22Rv1 (cell line): ENCODE measurements at regions not wholly inside any gene's neighbourhood (a gene's known extent, or its start where the extent isn't known, plus 50 kb on each side); places are given as distances from the start of the nearest gene placed in this dataset.

ENCODE experiments used
- ZFX ChIP-seq: fragments of 450-650 bp; IDR thresholded peaks from 2 replicates; pipeline ENCODE4 v1.6.1; 2017; ENCODE audit warnings: antibody characterized with exemption, borderline replicate concordance
- TF ChIP-seq, protein P1 (sequence below): fragments of 450-650 bp; IDR thresholded peaks from 2 replicates; pipeline ENCODE4 v1.5.1; 2017; ENCODE audit warnings: mild to moderate bottlenecking

DNA sequence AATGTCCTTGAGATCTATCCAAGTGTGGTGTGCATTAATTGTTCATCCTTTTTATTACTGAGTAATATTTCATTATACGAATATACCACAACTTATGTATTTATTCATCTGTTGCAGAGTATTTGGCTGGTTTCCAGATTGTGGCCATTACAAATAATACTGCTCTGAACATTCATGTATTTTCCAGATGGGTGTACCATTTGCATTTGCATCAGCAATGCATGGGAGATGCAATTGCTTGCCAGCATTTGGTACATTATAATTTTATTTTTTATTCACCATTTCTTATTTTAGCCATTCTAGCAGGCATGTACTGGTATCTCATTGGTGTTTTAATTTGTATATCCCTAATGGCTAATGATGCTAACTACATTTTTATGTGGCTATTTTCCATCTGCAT, 162.4 kb downstream of the SCG2 start:
- TF ChIP-seq, protein P1, sequence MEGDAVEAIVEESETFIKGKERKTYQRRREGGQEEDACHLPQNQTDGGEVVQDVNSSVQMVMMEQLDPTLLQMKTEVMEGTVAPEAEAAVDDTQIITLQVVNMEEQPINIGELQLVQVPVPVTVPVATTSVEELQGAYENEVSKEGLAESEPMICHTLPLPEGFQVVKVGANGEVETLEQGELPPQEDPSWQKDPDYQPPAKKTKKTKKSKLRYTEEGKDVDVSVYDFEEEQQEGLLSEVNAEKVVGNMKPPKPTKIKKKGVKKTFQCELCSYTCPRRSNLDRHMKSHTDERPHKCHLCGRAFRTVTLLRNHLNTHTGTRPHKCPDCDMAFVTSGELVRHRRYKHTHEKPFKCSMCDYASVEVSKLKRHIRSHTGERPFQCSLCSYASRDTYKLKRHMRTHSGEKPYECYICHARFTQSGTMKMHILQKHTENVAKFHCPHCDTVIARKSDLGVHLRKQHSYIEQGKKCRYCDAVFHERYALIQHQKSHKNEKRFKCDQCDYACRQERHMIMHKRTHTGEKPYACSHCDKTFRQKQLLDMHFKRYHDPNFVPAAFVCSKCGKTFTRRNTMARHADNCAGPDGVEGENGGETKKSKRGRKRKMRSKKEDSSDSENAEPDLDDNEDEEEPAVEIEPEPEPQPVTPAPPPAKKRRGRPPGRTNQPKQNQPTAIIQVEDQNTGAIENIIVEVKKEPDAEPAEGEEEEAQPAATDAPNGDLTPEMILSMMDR, result no peak
- no peak for TF ChIP-seq ZFX
